HCT116 (cell line): ENCODE measurements at regions not wholly inside any gene's neighbourhood (a gene's known extent, or its start where the extent isn't known, plus 50 kb on each side); places are given as distances from the start of the nearest gene placed in this dataset.

Source experiments
- ATAC-seq: fragments of 200-7000 bp; cut with Tn5 transposase; 2 replicates; pipeline ENCODE4 v1.9.1; 2020; ENCODE audit warnings: mild to moderate bottlenecking, moderate library complexity
- BruUV-seq: library from RNA; stranded (reverse); fragments of 400-500 nt; replicated peaks from 2 replicates; lab custom pipeline; 2021; lab: Mats Ljungman, UMichigan
- CTCF ChIA-PET: fragments of 300-600 bp; sonication (Branson Sonifier 250); formaldehyde crosslinking; loops from one replicate; lab custom pipeline; 2021; ENCODE audit warnings: antibody characterized with exemption; lab: Charles Lee
- POLR2A ChIA-PET: fragments of 300-600, 350-600 bp; sonication (Branson Sonifier 250); formaldehyde crosslinking; loops from one replicate; lab custom pipeline; 2021; ENCODE audit warnings: antibody characterized with exemption; lab: Charles Lee
- RAD21 ChIA-PET, 2 experiments: fragments of 300-600 bp; sonication (Branson Sonifier 250); formaldehyde crosslinking; loops; one replicate each; lab custom pipeline; 2023; ENCODE audit warnings: low total read pairs in 2 of 2; ENCODE audit not compliant: uncharacterized antibody in 2 of 2, unreplicated experiment in 2 of 2, low non-redundant PET in 1 of 2; lab: Charles Lee
- DNase-seq: peaks from one replicate; pipeline ENCODE4 v3.0.0-alpha.2; 2010; ENCODE audit warnings: low read depth, low spot score
- H2AFZ ChIP-seq: fragments of 200-600 bp; shearing (Covaris generic), sonication (generic); 2 replicates; pipeline ENCODE4 v1.6.1; 2017; ENCODE audit warnings: low read depth, mixed run types, mixed read lengths, antibody characterized with exemption, low read length; ENCODE audit not compliant: poor library complexity, severe bottlenecking
- H3K27ac ChIP-seq: 2 replicates; pipeline ENCODE4 v1.5.1; 2012; ENCODE audit warnings: low read depth, low read length
- H3K27me3 ChIP-seq: fragments of 200-600 bp; sonication (generic); 2 replicates; pipeline ENCODE4 v1.6.1; 2016; ENCODE audit warnings: mixed run types, low read length, mixed read lengths; ENCODE audit not compliant: insufficient read depth
- H3K36me3 ChIP-seq, 2 experiments: fragments of 200-500 bp in 1 of 2; fragments of 200-600 bp in 1 of 2; sonication (Bioruptor generic) in 1 of 2; sonication (generic) in 1 of 2; 2 replicates each; pipeline versions ENCODE4 v1.5.1 to v1.6.1; 2014 to 2016; ENCODE audit warnings: low read length in 2 of 2, inconsistent platforms in 1 of 2, mixed read lengths in 1 of 2, mixed run types in 1 of 2; ENCODE audit not compliant: insufficient read depth in 2 of 2, control insufficient read depth in 1 of 2
- H3K4me1 ChIP-seq, 2 experiments: fragments of 200-600 bp in 1 of 2; sonication (generic) in 1 of 2; 2 replicates each; pipeline versions ENCODE4 v1.5.1 to v1.6.1; 2012 to 2017; ENCODE audit warnings: low read length in 2 of 2, inconsistent platforms in 1 of 2, mild to moderate bottlenecking in 1 of 2, mixed read lengths in 1 of 2, mixed run types in 1 of 2, moderate library complexity in 1 of 2; ENCODE audit not compliant: insufficient read depth in 2 of 2, control insufficient read depth in 1 of 2
- H3K4me2 ChIP-seq: fragments of 200-600 bp; sonication (generic); 2 replicates; pipeline ENCODE4 v1.6.1; 2017; ENCODE audit warnings: mixed run types, low read length, mixed read lengths
- H3K4me3 ChIP-seq, 2 experiments: fragments of 200-600 bp in 1 of 2; sonication (generic) in 1 of 2; replicated peaks in 1 of 2; 2 replicates each; pipeline ENCODE4 v1.5.1; 2011 to 2016; ENCODE audit warnings: low read length in 2 of 2, control low read depth in 1 of 2, low read depth in 1 of 2, mild to moderate bottlenecking in 1 of 2, mixed read lengths in 1 of 2, mixed run types in 1 of 2
- H3K79me2 ChIP-seq: fragments of 200-600 bp; sonication (generic); 2 replicates; pipeline ENCODE4 v1.6.1; 2017; ENCODE audit warnings: mild to moderate bottlenecking, mixed run types, low read length, moderate library complexity, mixed read lengths; ENCODE audit not compliant: insufficient read depth
- H3K9ac ChIP-seq: fragments of 200-600 bp; sonication (generic); 2 replicates; pipeline ENCODE4 v1.6.1; 2016; ENCODE audit warnings: low read length, mixed read lengths
- H3K9me2 ChIP-seq: fragments of 200-600 bp; sonication (generic), shearing (Covaris generic); 2 replicates; pipeline ENCODE4 v1.6.1; 2017; ENCODE audit warnings: mixed run types, mild to moderate bottlenecking, moderate library complexity; ENCODE audit not compliant: insufficient read depth
- H3K9me3 ChIP-seq, 2 experiments: fragments of 200-500 bp in 1 of 2; fragments of 200-600 bp in 1 of 2; sonication (Bioruptor generic) in 1 of 2; sonication (generic) in 1 of 2; 2 replicates each; pipeline ENCODE4 v1.6.1; 2014 to 2017; ENCODE audit warnings: low read length in 2 of 2, mixed read lengths in 2 of 2, inconsistent platforms in 1 of 2, low read depth in 1 of 2, mild to moderate bottlenecking in 1 of 2, mixed run types in 1 of 2, moderate library complexity in 1 of 2; ENCODE audit not compliant: control insufficient read depth in 1 of 2, insufficient read depth in 1 of 2
- H4K20me1 ChIP-seq: fragments of 200-600 bp; sonication (generic), shearing (Covaris generic); 2 replicates; pipeline ENCODE4 v1.6.1; 2017; ENCODE audit warnings: mixed run types, mild to moderate bottlenecking, moderate library complexity; ENCODE audit not compliant: insufficient read depth
- CBX3 ChIP-seq: IDR thresholded peaks from 2 replicates; pipeline ENCODE4 v1.6.1; 2012; ENCODE audit warnings: low read depth
- CEBPB ChIP-seq: IDR thresholded peaks from 2 replicates; pipeline ENCODE4 v1.6.1; 2012; ENCODE audit warnings: low read depth
- EZH2phosphoT487 ChIP-seq: fragments of 200-600 bp; IDR thresholded peaks from 2 replicates; pipeline ENCODE4 v1.6.1; 2018; ENCODE audit warnings: antibody characterized with exemption, borderline replicate concordance
- FOSL1 ChIP-seq: IDR thresholded peaks from 2 replicates; pipeline ENCODE4 v1.6.1; 2012; ENCODE audit warnings: low read depth
- JUND ChIP-seq: IDR thresholded peaks from 2 replicates; pipeline ENCODE4 v1.6.1; 2012
- SIN3A ChIP-seq: IDR thresholded peaks from 2 replicates; pipeline ENCODE4 v1.6.1; 2012; ENCODE audit warnings: low read depth
- SP1 ChIP-seq: IDR thresholded peaks from 2 replicates; pipeline ENCODE4 v1.6.1; 2012; ENCODE audit warnings: low read depth
- SRF ChIP-seq: IDR thresholded peaks from 2 replicates; pipeline ENCODE4 v1.6.1; 2012; ENCODE audit warnings: low read depth
- YY1 ChIP-seq: IDR thresholded peaks from 2 replicates; pipeline ENCODE4 v1.6.1; 2011; ENCODE audit warnings: low read length, low read depth, moderate library complexity, mild to moderate bottlenecking; ENCODE audit not compliant: insufficient replicate concordance; ENCODE audit errors: extremely low read depth
- ZFX ChIP-seq: fragments of 450-650 bp; IDR thresholded peaks from 2 replicates; pipeline ENCODE4 v1.6.1; 2017
- ZNF274 ChIP-seq: fragments of 200-500 bp; sonication (Bioruptor generic); IDR thresholded peaks from 2 replicates; pipeline ENCODE4 v1.6.1; 2014; ENCODE audit warnings: mild to moderate bottlenecking, low read depth, low read length, inconsistent platforms
- intact Hi-C: fragments of 100-400 bp; cut with micrococcal nuclease; formaldehyde crosslinking; loops from 2 replicates; pipeline ENCODE4 v1.10.0; 2022
- TF ChIP-seq, protein P1 (sequence below), 3 experiments: fragments of 200-600 bp in 1 of 3; sonication (generic) in 1 of 3; IDR thresholded peaks in 2 of 3; conservative IDR thresholded peaks in 1 of 3; 2 replicates each; pipeline ENCODE4 v1.5.1; 2012 to 2017; ENCODE audit warnings: low read depth in 2 of 3, low read length in 2 of 3, antibody characterized with exemption in 1 of 3, borderline replicate concordance in 1 of 3, control low read depth in 1 of 3, mild to moderate bottlenecking in 1 of 3, mixed read lengths in 1 of 3, mixed run types in 1 of 3, moderate library complexity in 1 of 3; ENCODE audit not compliant: insufficient read depth in 1 of 3
- TF ChIP-seq, protein P2 (sequence below): IDR thresholded peaks from 2 replicates; pipeline ENCODE4 v1.6.1; 2011; ENCODE audit warnings: mild to moderate bottlenecking, low read length, moderate library complexity; ENCODE audit not compliant: insufficient replicate concordance; ENCODE audit errors: extremely low read depth
- TF ChIP-seq, protein P3 (sequence below): IDR thresholded peaks from 2 replicates; pipeline ENCODE4 v1.6.1; 2012
- TF ChIP-seq, protein P4 (sequence below): IDR thresholded peaks from 2 replicates; pipeline ENCODE4 v1.6.1; 2012; ENCODE audit warnings: low read depth
- TF ChIP-seq, protein P5 (sequence below): IDR thresholded peaks from 2 replicates; pipeline ENCODE4 v1.6.1; 2012

DNA sequence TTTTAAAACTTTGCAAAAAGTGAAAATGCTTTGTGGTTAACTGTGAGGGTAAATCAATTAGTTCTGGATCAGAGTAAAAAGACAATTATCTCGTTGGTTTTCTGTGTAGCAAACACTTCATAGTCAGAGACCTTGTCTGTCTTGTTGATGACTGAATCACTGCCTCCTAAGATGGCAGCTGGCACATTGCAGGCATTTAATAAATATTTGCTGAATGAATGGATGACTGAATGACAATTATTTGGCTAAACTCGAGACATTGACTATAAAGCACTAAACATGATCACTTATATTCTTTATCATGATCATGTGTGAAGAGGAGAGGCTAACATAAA is 96.2 kb downstream of the MAIP1 start (continued):
- TF ChIP-seq, protein P1, sequence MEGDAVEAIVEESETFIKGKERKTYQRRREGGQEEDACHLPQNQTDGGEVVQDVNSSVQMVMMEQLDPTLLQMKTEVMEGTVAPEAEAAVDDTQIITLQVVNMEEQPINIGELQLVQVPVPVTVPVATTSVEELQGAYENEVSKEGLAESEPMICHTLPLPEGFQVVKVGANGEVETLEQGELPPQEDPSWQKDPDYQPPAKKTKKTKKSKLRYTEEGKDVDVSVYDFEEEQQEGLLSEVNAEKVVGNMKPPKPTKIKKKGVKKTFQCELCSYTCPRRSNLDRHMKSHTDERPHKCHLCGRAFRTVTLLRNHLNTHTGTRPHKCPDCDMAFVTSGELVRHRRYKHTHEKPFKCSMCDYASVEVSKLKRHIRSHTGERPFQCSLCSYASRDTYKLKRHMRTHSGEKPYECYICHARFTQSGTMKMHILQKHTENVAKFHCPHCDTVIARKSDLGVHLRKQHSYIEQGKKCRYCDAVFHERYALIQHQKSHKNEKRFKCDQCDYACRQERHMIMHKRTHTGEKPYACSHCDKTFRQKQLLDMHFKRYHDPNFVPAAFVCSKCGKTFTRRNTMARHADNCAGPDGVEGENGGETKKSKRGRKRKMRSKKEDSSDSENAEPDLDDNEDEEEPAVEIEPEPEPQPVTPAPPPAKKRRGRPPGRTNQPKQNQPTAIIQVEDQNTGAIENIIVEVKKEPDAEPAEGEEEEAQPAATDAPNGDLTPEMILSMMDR (IDR thresholded peaks at IDR 0.05 in 2 of 3, conservative IDR thresholded peaks at IDR 0.05 in 1 of 3; ENCODE audit: borderline replicate concordance in 1 of 3, insufficient read depth in 1 of 3, low read depth in 2 of 3, low read length in 2 of 3) = no peak
- TF ChIP-seq, all 23 proteins: peak for 0

DNA sequence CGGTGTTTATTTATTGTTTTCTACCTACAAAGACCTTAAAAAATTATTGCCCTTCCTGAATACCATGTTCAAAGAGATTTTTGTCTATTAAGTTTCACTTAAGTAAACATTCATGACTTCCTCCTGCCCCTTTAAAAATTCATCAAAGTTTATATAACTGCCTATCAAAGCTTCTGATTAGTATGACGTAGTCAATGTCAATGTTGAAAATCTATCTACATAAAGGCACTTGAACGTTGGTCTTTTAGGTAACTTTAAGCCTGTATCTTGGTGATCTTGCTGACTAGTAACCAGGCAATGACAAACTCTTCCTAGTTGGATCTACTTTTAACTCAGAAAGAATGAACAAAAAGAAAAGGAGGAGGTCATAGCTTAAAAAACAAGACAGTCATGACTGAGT is 97.2 kb downstream of the MAIP1 start:
- Histone ChIP-seq H3K9me3 (no peaks in the 10 kb centered on the region), H3K4me3 (no peak overlapping the region)
- intact Hi-C loops = no loop called here
- POLR2A ChIA-PET = no interaction called here
- TF ChIP-seq, protein P2, sequence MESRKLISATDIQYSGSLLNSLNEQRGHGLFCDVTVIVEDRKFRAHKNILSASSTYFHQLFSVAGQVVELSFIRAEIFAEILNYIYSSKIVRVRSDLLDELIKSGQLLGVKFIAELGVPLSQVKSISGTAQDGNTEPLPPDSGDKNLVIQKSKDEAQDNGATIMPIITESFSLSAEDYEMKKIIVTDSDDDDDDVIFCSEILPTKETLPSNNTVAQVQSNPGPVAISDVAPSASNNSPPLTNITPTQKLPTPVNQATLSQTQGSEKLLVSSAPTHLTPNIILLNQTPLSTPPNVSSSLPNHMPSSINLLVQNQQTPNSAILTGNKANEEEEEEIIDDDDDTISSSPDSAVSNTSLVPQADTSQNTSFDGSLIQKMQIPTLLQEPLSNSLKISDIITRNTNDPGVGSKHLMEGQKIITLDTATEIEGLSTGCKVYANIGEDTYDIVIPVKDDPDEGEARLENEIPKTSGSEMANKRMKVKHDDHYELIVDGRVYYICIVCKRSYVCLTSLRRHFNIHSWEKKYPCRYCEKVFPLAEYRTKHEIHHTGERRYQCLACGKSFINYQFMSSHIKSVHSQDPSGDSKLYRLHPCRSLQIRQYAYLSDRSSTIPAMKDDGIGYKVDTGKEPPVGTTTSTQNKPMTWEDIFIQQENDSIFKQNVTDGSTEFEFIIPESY = no peak
- TF ChIP-seq ZNF274 (no peak), SRF (no peak), EZH2phosphoT487 (no peak), CBX3 (no peak), SP1 (no peak), ZFX (no peak), FOSL1 (no peak), YY1 (no peak), JUND (no peak), CEBPB (no peak), SIN3A (no peak)
- TF ChIP-seq, protein P3, sequence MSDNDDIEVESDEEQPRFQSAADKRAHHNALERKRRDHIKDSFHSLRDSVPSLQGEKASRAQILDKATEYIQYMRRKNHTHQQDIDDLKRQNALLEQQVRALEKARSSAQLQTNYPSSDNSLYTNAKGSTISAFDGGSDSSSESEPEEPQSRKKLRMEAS = no peak
- TF ChIP-seq, protein P4, sequence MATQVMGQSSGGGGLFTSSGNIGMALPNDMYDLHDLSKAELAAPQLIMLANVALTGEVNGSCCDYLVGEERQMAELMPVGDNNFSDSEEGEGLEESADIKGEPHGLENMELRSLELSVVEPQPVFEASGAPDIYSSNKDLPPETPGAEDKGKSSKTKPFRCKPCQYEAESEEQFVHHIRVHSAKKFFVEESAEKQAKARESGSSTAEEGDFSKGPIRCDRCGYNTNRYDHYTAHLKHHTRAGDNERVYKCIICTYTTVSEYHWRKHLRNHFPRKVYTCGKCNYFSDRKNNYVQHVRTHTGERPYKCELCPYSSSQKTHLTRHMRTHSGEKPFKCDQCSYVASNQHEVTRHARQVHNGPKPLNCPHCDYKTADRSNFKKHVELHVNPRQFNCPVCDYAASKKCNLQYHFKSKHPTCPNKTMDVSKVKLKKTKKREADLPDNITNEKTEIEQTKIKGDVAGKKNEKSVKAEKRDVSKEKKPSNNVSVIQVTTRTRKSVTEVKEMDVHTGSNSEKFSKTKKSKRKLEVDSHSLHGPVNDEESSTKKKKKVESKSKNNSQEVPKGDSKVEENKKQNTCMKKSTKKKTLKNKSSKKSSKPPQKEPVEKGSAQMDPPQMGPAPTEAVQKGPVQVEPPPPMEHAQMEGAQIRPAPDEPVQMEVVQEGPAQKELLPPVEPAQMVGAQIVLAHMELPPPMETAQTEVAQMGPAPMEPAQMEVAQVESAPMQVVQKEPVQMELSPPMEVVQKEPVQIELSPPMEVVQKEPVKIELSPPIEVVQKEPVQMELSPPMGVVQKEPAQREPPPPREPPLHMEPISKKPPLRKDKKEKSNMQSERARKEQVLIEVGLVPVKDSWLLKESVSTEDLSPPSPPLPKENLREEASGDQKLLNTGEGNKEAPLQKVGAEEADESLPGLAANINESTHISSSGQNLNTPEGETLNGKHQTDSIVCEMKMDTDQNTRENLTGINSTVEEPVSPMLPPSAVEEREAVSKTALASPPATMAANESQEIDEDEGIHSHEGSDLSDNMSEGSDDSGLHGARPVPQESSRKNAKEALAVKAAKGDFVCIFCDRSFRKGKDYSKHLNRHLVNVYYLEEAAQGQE = no peak
- TF ChIP-seq, protein P1 (IDR thresholded peaks at IDR 0.05 in 2 of 3, conservative IDR thresholded peaks at IDR 0.05 in 1 of 3; ENCODE audit: borderline replicate concordance in 1 of 3, insufficient read depth in 1 of 3, low read depth in 2 of 3, low read length in 2 of 3) = no peak
- TF ChIP-seq, protein P5, sequence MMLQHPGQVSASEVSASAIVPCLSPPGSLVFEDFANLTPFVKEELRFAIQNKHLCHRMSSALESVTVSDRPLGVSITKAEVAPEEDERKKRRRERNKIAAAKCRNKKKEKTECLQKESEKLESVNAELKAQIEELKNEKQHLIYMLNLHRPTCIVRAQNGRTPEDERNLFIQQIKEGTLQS = no peak
- TF ChIP-seq, all 23 proteins: peak for 0
- no peaks in the 10 kb centered on the region for H4K20me1 ChIP-seq
- no peak overlapping the region for H3K9ac ChIP-seq
- ChIA-PET RAD21 (no interaction called here), CTCF (no interaction called here)
- H3K27me3 ChIP-seq = no peaks in the 10 kb centered on the region
- ATAC-seq = no peak
- no peak overlapping the region for H2AFZ ChIP-seq
- no peaks in the 10 kb centered on the region for H3K4me1 ChIP-seq
- no peak overlapping the region for H3K27ac ChIP-seq
- no peaks in the 10 kb centered on the region for H3K9me2 ChIP-seq
- BruUV-seq = no TSS peak
- H3K4me2 ChIP-seq = no peak overlapping the region
- H3K36me3 ChIP-seq = no peaks in the 10 kb centered on the region
- no peak for DNase-seq
- H3K79me2 ChIP-seq = no peaks in the 10 kb centered on the region
